ACC112 (cell line): ENCODE measurements at regions not wholly inside any gene's neighbourhood (a gene's known extent, or its start where the extent isn't known, plus 50 kb on each side); places are given as distances from the start of the nearest gene placed in this dataset.
A peak's percentile ranks its signal among the peaks of the same experiment; 100 is the strongest.

Experiments
- H2AFZ ChIP-seq: fragments of 200-600 bp; sonication (generic); one replicate; pipeline ENCODE4 v1.6.0; 2017; ENCODE audit warnings: antibody characterized with exemption, low read length; ENCODE audit not compliant: unreplicated experiment
- H3K27ac ChIP-seq: fragments of 200-600 bp; sonication (generic); 2 replicates; pipeline ENCODE4 v1.5.1; 2014; ENCODE audit warnings: low read depth, mild to moderate bottlenecking, antibody characterized with exemption, low read length, moderate library complexity
- H3K27me3 ChIP-seq: fragments of 200-600 bp; sonication (generic); 2 replicates; pipeline ENCODE4 v1.6.1; 2014; ENCODE audit warnings: mild to moderate bottlenecking, antibody characterized with exemption, low read length, moderate library complexity, mixed read lengths; ENCODE audit not compliant: insufficient read depth
- H3K36me3 ChIP-seq: fragments of 200-600 bp; sonication (generic); 2 replicates; pipeline ENCODE4 v1.6.1; 2016; ENCODE audit warnings: mild to moderate bottlenecking, antibody characterized with exemption, low read length, moderate library complexity, mixed read lengths; ENCODE audit not compliant: insufficient read depth
- H3K4me1 ChIP-seq: fragments of 200-600 bp; sonication (generic); one replicate; pipeline ENCODE4 v1.6.1; 2016; ENCODE audit warnings: low read length, mixed read lengths; ENCODE audit not compliant: insufficient read depth, unreplicated experiment, control insufficient read depth
- H3K4me3 ChIP-seq: fragments of 200-600 bp; sonication (generic); 2 replicates; pipeline ENCODE4 v1.5.1; 2014; ENCODE audit warnings: mild to moderate bottlenecking, low read depth, low read length
- H3K79me2 ChIP-seq: fragments of 200-600 bp; sonication (generic); one replicate; pipeline ENCODE4 v1.6.0; 2016; ENCODE audit warnings: low read length; ENCODE audit not compliant: control insufficient read depth, unreplicated experiment, insufficient read depth

GRCh38 chr12:30828686-30829085 lies 73.9 kb upstream of the CAPRIN2 start:
- H3K36me3 ChIP-seq = no peaks in the 10 kb centered on the region
- no peaks in the 10 kb centered on the region for H3K4me1 ChIP-seq
- no peak overlapping the region for H2AFZ ChIP-seq
- peaks cover 33% of the 10 kb centered on the region for H3K27me3 ChIP-seq
- H3K27ac ChIP-seq = no peak overlapping the region
- no peak overlapping the region for H3K4me3 ChIP-seq
- H3K79me2 ChIP-seq = no peaks in the 10 kb centered on the region

DNA sequence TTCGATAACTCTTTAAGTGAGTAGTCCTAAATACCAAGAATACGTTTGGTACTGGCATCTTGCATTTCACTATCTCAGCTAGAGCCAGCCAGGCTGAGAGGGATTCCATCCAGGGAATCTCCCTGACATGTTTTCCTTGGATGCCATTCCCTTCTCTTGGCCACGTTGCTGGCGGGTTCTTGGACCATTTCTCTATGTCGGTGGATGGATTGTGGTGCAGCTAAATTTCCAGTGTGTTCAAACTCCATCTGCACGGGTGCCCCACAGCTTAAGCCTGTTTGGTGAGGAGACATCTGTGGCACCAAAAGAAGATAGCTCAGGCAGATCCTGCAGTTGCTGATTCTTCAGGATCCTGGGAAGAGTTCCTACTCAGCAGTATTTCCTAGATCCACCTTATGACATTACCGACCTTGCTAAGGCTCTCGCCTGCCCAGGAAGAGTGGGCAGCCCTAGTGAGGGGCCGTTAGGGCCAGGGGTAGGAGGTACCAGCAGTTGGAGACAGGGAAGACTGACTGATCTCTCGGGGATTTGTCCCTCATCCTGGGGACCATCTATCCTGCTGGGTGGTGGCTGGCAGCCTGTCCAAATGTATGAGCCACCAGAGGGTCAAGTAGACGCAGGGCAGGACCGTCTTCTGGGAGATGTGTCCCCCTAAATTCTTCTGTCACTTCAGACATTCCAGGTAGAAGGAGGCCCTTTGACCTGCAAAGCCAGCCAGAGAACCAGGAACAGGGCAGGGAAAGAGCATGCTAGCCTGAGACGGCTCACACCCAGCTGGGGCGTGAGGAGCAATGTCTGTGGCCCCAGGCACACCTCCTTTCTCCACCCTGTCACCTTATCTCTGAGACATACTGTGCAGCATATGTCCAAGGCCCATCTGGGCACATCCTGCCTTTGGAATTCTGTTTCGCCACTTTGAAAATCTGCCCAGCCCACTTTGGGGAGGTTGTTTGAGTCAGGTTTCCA lies 72.6 kb upstream of the CAPRIN2 start:
- Histone ChIP-seq H3K4me3 (no peak overlapping the region), H3K27ac (no peak overlapping the region), H3K4me1 (no peaks in the 10 kb centered on the region), H3K36me3 (no peaks in the 10 kb centered on the region), H3K79me2 (no peaks in the 10 kb centered on the region), H2AFZ (no peak overlapping the region), H3K27me3 (peaks cover 21% of the 10 kb centered on the region)

DNA sequence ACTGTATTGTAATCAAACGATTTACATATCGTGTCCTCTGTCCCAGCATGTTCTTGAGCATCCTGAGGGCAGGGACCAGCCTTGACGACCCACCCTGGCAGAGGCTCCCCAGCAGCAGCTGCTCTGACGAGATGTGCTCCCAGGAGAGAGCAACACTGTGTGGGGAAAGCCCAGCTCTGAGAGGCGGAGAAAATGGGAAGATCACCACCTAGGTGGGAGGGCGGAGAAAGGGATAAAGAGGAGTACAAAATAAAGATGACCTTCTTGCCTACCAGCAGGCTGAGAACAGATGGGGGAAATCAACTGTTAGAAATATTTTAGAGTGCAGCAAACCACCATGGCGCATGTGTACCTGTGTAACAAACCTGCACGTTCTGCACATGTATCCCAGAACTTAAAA lies 71.5 kb upstream of the CAPRIN2 start:
- H3K79me2 ChIP-seq = no peaks in the 10 kb centered on the region
- H3K4me1 ChIP-seq = peaks cover 5% of the 10 kb centered on the region
- peaks cover 19% of the 10 kb centered on the region for H3K27me3 ChIP-seq
- no peak overlapping the region for H3K4me3 ChIP-seq
- H2AFZ ChIP-seq = no peak overlapping the region
- H3K27ac ChIP-seq = no peak overlapping the region
- no peaks in the 10 kb centered on the region for H3K36me3 ChIP-seq

DNA sequence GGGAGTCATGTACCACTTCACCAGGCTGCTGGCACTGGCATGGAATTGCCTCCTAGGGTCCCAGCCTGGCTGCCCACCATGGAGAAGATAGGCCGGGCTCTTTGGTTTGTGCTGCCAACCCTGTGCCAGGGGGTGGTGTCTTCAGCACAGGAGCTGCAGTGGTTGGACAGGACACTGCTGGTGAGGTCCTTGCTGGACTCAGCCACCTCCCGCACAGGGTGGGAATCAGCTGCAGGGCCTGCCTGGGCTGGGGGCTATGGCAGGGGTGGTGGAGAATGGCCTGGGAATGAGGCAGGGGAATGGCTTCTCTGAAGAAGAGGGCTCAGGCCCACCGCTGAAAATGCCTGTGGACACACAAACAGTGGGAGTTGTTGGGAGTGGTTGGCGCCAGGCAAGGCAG lies 70.6 kb upstream of the CAPRIN2 start:
- no peak overlapping the region for H3K4me3 ChIP-seq
- peaks cover 15% of the 10 kb centered on the region for H3K27me3 ChIP-seq
- no peak overlapping the region for H3K27ac ChIP-seq
- H3K79me2 ChIP-seq = no peaks in the 10 kb centered on the region
- no peak overlapping the region for H2AFZ ChIP-seq
- H3K4me1 ChIP-seq = peaks cover 5% of the 10 kb centered on the region
- no peaks in the 10 kb centered on the region for H3K36me3 ChIP-seq

- H3K36me3 ChIP-seq = no peaks in the 10 kb centered on the region
- no peak overlapping the region for H2AFZ ChIP-seq
- peaks cover 11% of the 10 kb centered on the region for H3K27me3 ChIP-seq
- H3K4me1 ChIP-seq = peaks cover 5% of the 10 kb centered on the region
- no peaks in the 10 kb centered on the region for H3K79me2 ChIP-seq
- H3K27ac ChIP-seq = no peak overlapping the region
- H3K4me3 ChIP-seq = no peak overlapping the region
Measured at GRCh38 chr12:30824311-30824710, 69.6 kb upstream of the CAPRIN2 start.

GRCh38 chr12:30823764-30824163 lies 69.0 kb upstream of the CAPRIN2 start:
- no peaks in the 10 kb centered on the region for H3K36me3 ChIP-seq
- no peaks in the 10 kb centered on the region for H3K79me2 ChIP-seq
- no peak overlapping the region for H3K4me3 ChIP-seq
- no peak overlapping the region for H2AFZ ChIP-seq
- no peak overlapping the region for H3K27ac ChIP-seq
- H3K4me1 ChIP-seq = peaks cover 5% of the 10 kb centered on the region
- H3K27me3 ChIP-seq = 0 out of 2 replicates have a peak, but pooled peaks cover 5% of the 10 kb centered on the region

DNA sequence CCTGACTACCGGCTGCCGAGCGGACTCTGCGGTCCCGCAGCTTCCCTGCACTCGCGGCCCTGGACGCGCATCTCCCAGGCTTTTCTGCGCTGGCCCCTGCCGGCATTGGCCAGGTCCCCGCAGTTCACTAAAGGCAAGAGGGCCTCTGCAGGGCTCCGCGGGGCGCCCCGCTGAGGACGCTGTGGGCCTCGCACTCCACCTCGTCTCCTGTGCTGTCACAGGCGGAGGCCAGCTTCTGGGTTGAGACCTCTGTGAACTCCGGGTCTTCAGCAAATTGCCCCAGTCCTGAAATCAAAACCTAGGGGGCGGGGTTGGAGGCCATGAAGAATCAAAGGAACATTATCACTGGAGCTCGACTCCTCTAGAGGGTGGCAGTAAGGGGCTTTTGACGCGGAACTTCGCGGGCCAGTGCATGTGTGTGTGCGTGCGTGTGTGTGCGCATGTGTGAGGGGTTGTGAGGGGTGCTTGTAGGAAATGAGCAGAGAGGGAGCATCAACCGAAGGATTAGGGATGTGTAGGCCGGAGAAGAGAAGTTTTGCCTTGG lies 68.5 kb upstream of the CAPRIN2 start:
- H3K4me3 ChIP-seq = peak overlapping the region; percentile 73
- no peaks in the 10 kb centered on the region for H3K36me3 ChIP-seq
- peak overlapping the region; percentile 83 for H2AFZ ChIP-seq
- H3K79me2 ChIP-seq = no peaks in the 10 kb centered on the region
- H3K27ac ChIP-seq = peak overlapping the region; percentile 4; the same call in 1 of the 2 replicates
- H3K4me1 ChIP-seq = peaks cover 5% of the 10 kb centered on the region
- 0 out of 2 replicates have a peak, but pooled peaks cover 3% of the 10 kb centered on the region for H3K27me3 ChIP-seq

- peaks cover 5% of the 10 kb centered on the region for H3K4me1 ChIP-seq
- H3K79me2 ChIP-seq = no peaks in the 10 kb centered on the region
- peak overlapping the region; percentile 73 for H3K4me3 ChIP-seq
- H3K36me3 ChIP-seq = no peaks in the 10 kb centered on the region
- H3K27me3 ChIP-seq = 0 out of 2 replicates have a peak, but pooled peaks cover 3% of the 10 kb centered on the region
- peak overlapping the region; percentile 4 for H3K27ac ChIP-seq
- H2AFZ ChIP-seq = peak overlapping the region; percentile 83
Measured at GRCh38 chr12:30822385-30823155, 67.8 kb upstream of the CAPRIN2 start.

DNA sequence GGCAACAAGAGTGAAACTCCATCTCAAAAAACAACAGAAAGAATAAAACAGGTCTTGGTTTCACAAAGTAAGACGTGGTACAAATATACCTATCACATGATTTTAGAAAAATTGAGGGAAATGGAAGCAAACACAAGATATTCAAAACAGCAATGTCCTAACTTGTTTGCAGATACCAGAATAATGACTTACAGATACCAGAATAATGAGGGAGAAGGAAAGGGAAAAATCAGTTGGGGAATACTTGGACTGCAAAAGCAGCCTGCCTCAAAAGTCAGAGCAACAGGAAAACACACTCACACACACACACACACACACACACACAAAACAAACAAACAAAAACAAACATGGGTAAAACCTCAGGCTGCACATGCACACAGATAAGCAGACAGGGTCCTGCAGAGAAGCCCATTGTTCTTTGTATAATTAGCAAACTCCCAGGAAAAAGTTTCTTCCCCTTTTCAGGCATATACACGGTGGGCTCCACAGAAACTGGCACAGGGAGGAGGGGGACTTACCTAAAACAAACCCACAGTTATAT lies 65.7 kb upstream of the CAPRIN2 start:
- Histone ChIP-seq H2AFZ (no peak overlapping the region), H3K36me3 (no peaks in the 10 kb centered on the region)

DNA sequence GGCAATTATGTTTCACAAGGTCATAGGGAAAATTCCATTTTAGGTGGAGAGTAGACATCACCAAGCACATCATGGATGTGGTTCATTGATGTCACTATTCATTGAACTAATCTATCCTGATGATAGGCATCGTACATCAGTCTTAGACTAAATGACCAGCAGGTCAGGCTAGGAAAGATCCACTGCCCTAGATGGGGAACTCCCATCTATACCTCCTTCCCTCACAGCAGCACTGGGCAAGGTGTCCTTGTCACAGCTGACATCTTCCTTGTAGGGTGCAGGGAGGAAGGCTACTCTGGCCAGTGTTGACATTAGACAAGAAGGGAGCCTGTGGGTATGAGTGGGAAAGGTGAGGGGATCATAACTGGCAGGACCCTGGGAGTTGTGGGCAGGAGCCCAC lies 63.8 kb upstream of the CAPRIN2 start:
- Histone ChIP-seq H3K27ac (no peak overlapping the region), H3K79me2 (no peaks in the 10 kb centered on the region), H3K4me3 (no peak overlapping the region), H2AFZ (no peak overlapping the region), H3K27me3 (no peaks in the 10 kb centered on the region), H3K4me1 (peaks cover 14% of the 10 kb centered on the region), H3K36me3 (no peaks in the 10 kb centered on the region)

More for the DNA sequence above, 65.7 kb upstream of the CAPRIN2 start:
- H3K27ac ChIP-seq = no peak overlapping the region
- no peaks in the 10 kb centered on the region for H3K27me3 ChIP-seq
- H3K4me3 ChIP-seq = no peak overlapping the region
- no peaks in the 10 kb centered on the region for H3K79me2 ChIP-seq
- H3K4me1 ChIP-seq = peaks cover 5% of the 10 kb centered on the region
